GM18519 (cell line): ENCODE measurements at regions not wholly inside any gene's neighbourhood (a gene's known extent, or its start where the extent isn't known, plus 50 kb on each side); places are given as distances from the start of the nearest gene placed in this dataset.

Source experiments
- ATAC-seq: cut with Tn5 transposase; IDR thresholded peaks from one replicate; pipeline ENCODE4 v1.9.1; 2021; ENCODE audit warnings: mild to moderate bottlenecking, moderate library complexity; ENCODE audit not compliant: unreplicated experiment, low FRiP score

- ATAC-seq = no peak
Observed at GRCh38 chr3:187968883-187969580, 184.9 kb upstream of the LPP start.

GRCh38 chr3:187969581-187969950, 184.4 kb upstream of the LPP start:
- ATAC-seq = no peak

- no peak for ATAC-seq
Observed at GRCh38 chr3:187970106-187970505, 183.9 kb upstream of the LPP start.

- ATAC-seq = no peak
Observed at GRCh38 chr3:187971629-187972028, 182.3 kb upstream of the LPP start.

GRCh38 chr3:187972454-187972853, 181.5 kb upstream of the LPP start:
- ATAC-seq = no peak

GRCh38 chr3:187973977-187974870, 179.7 kb upstream of the LPP start:
- no peak for ATAC-seq

GRCh38 chr3:187974871-187975271, 179.1 kb upstream of the LPP start:
- ATAC-seq = no peak

- no peak for ATAC-seq
Observed at GRCh38 chr3:187975561-187976364, 178.2 kb upstream of the LPP start.

- ATAC-seq = no peak
Observed at GRCh38 chr3:187976365-187976900, 177.5 kb upstream of the LPP start.

GRCh38 chr3:187977659-187978058, 176.3 kb upstream of the LPP start:
- no peak for ATAC-seq

- ATAC-seq = no peak
Observed at GRCh38 chr3:187978433-187979011, 175.4 kb upstream of the LPP start.

GRCh38 chr3:187979564-187979963, 174.4 kb upstream of the LPP start:
- ATAC-seq = no peak

GRCh38 chr3:187980861-187981260, 173.1 kb upstream of the LPP start:
- ATAC-seq = no peak

GRCh38 chr3:187982142-187982541, 171.8 kb upstream of the LPP start:
- ATAC-seq = no peak

GRCh38 chr3:187983484-187984124, 170.4 kb upstream of the LPP start:
- ATAC-seq = no peak

- ATAC-seq = no peak
Observed at GRCh38 chr3:187985647-187986046, 168.3 kb upstream of the LPP start.

- ATAC-seq = no peak
Observed at GRCh38 chr3:187986514-187986934, 167.4 kb upstream of the LPP start.

GRCh38 chr3:187987187-187987586, 166.8 kb upstream of the LPP start:
- no peak for ATAC-seq

GRCh38 chr3:187987924-187988323, 166.0 kb upstream of the LPP start:
- ATAC-seq = no peak

GRCh38 chr3:187989575-187990153, 164.3 kb upstream of the LPP start:
- ATAC-seq = no peak
